Esophagus squamous epithelium (tissue), 4 donors: ENCODE measurements at regions not wholly inside any gene's neighbourhood (a gene's known extent, or its start where the extent isn't known, plus 50 kb on each side); places are given as distances from the start of the nearest gene placed in this dataset.

ENCODE experiments used
- POLR2A ChIP-seq, 4 donors: fragments of 450-650 bp; IDR thresholded peaks; one replicate each; pipeline ENCODE4 v1.6.1; 2017; ENCODE audit warnings: antibody characterized with exemption in 4 of 4, mild to moderate bottlenecking in 4 of 4, moderate library complexity in 3 of 4
- TF ChIP-seq, protein P1 (sequence below), 6 experiments: fragments of 450-650 bp in 4 of 6; fragments of 200-600 bp in 2 of 6; sonication (generic) in 2 of 6; IDR thresholded peaks; one replicate each; pipeline ENCODE4 v1.5.1; 2016 to 2019; ENCODE audit warnings: antibody characterized with exemption in 6 of 6, mild to moderate bottlenecking in 4 of 6, moderate library complexity in 4 of 6

DNA sequence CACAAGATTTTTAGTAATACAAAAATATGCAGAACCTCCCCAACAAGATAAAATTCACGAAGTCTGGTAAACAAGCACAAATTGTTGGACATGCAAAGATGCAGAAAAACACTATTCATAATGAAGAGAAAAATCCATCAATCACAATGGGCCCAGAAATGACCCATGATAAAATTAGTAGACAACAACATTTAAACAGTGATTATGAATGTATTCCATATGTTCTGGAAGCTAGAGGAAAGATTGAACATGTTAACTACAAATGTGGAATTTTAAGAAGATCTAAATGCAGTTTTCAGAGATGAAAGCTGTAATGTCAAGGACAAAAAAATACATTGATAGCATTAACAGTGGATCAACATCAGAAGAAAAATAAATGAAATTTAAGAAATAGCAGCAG, 243.3 kb upstream of the LINC00305 start:
- no peak for TF ChIP-seq POLR2A (IDR thresholded peaks at IDR 0.05)
- TF ChIP-seq, protein P1, sequence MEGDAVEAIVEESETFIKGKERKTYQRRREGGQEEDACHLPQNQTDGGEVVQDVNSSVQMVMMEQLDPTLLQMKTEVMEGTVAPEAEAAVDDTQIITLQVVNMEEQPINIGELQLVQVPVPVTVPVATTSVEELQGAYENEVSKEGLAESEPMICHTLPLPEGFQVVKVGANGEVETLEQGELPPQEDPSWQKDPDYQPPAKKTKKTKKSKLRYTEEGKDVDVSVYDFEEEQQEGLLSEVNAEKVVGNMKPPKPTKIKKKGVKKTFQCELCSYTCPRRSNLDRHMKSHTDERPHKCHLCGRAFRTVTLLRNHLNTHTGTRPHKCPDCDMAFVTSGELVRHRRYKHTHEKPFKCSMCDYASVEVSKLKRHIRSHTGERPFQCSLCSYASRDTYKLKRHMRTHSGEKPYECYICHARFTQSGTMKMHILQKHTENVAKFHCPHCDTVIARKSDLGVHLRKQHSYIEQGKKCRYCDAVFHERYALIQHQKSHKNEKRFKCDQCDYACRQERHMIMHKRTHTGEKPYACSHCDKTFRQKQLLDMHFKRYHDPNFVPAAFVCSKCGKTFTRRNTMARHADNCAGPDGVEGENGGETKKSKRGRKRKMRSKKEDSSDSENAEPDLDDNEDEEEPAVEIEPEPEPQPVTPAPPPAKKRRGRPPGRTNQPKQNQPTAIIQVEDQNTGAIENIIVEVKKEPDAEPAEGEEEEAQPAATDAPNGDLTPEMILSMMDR (IDR thresholded peaks at IDR 0.05) = no peak
